ENCODE measurements at regions not wholly inside any gene's neighbourhood (a gene's known extent, or its start where the extent isn't known, plus 50 kb on each side); places are given as distances from the start of the nearest gene placed in this dataset.
"Not testable (repeated sequence)": the region's sequence is repeated elsewhere in the genome, so short reads cannot be mapped to it uniquely, and the experiment has no call there.

DNA sequence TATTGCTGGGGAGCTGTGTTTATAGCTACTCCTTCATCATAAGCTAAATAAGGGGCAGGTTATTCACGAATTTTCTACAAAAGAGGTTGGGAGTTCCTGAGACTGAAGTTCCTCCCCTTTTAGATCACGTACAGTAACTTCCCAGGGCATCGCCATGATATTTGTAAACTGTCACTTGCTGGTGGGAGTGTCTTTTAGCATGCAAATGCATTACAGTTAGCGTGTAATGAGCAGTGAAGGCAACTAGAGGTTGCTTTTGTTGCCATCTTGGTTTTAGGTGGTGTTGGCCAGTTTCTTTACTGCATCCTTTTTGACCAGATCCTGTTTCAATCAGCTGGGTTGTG is 64.4 kb downstream of the IL12A start:
- Mint-ChIP-seq H3K9me3 (ENCODE audit: low read depth) (no peaks in the 10 kb centered on the region), H3K4me3 (ENCODE audit: low read depth) (no peak overlapping the region), H3K36me3 (ENCODE audit: insufficient read depth) (no peaks in the 10 kb centered on the region), H3K4me1 (ENCODE audit: low read depth) (peaks cover 4% of the 10 kb centered on the region), H3K27me3 (no peaks in the 10 kb centered on the region), H3K27ac (no peak overlapping the region)
- DNase-seq (ENCODE audit: low spot score, unreplicated experiment), result no peak
- TF ChIP-seq, protein P1, sequence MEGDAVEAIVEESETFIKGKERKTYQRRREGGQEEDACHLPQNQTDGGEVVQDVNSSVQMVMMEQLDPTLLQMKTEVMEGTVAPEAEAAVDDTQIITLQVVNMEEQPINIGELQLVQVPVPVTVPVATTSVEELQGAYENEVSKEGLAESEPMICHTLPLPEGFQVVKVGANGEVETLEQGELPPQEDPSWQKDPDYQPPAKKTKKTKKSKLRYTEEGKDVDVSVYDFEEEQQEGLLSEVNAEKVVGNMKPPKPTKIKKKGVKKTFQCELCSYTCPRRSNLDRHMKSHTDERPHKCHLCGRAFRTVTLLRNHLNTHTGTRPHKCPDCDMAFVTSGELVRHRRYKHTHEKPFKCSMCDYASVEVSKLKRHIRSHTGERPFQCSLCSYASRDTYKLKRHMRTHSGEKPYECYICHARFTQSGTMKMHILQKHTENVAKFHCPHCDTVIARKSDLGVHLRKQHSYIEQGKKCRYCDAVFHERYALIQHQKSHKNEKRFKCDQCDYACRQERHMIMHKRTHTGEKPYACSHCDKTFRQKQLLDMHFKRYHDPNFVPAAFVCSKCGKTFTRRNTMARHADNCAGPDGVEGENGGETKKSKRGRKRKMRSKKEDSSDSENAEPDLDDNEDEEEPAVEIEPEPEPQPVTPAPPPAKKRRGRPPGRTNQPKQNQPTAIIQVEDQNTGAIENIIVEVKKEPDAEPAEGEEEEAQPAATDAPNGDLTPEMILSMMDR (IDR thresholded peaks at IDR 0.05; ENCODE audit: unreplicated experiment), result no peak

- not testable (repeated sequence) for DNase-seq (ENCODE audit: low spot score, unreplicated experiment); H3K4me3 Mint-ChIP-seq (ENCODE audit: low read depth); H3K9me3 Mint-ChIP-seq (ENCODE audit: low read depth); H3K4me1 Mint-ChIP-seq (ENCODE audit: low read depth); H3K27ac Mint-ChIP-seq; H3K36me3 Mint-ChIP-seq (ENCODE audit: insufficient read depth); H3K27me3 Mint-ChIP-seq
These were observed 66.2 kb downstream of the IL12A start for GRCh38 chr3:160054862-160055261.

GRCh38 chr3:160055659-160056058 is 67.0 kb downstream of the IL12A start:
- no peak for DNase-seq (ENCODE audit: low spot score, unreplicated experiment)
- TF ChIP-seq, protein P1 (IDR thresholded peaks at IDR 0.05; ENCODE audit: unreplicated experiment), result no peak
- H3K4me1 Mint-ChIP-seq (ENCODE audit: low read depth), result peaks cover 4% of the 10 kb centered on the region
- peaks cover 4% of the 10 kb centered on the region for H3K27me3 Mint-ChIP-seq
- no peak overlapping the region for H3K27ac Mint-ChIP-seq
- H3K36me3 Mint-ChIP-seq (ENCODE audit: insufficient read depth), result no peaks in the 10 kb centered on the region
- H3K9me3 Mint-ChIP-seq (ENCODE audit: low read depth), result no peaks in the 10 kb centered on the region
- no peak overlapping the region for H3K4me3 Mint-ChIP-seq (ENCODE audit: low read depth)

GRCh38 chr3:160057331-160057730 is 68.7 kb downstream of the IL12A start:
- Mint-ChIP-seq H3K4me3 (ENCODE audit: low read depth) (no peak overlapping the region), H3K4me1 (ENCODE audit: low read depth) (peaks cover 4% of the 10 kb centered on the region), H3K27me3 (peaks cover 4% of the 10 kb centered on the region), H3K36me3 (ENCODE audit: insufficient read depth) (no peaks in the 10 kb centered on the region), H3K9me3 (ENCODE audit: low read depth) (peaks cover 4% of the 10 kb centered on the region), H3K27ac (no peak overlapping the region)
- no peak for DNase-seq (ENCODE audit: low spot score, unreplicated experiment)
- TF ChIP-seq, protein P1 (IDR thresholded peaks at IDR 0.05; ENCODE audit: unreplicated experiment), result no peak

- H3K9me3 Mint-ChIP-seq (ENCODE audit: low read depth), result peaks cover 4% of the 10 kb centered on the region
- no peaks in the 10 kb centered on the region for H3K4me1 Mint-ChIP-seq (ENCODE audit: low read depth)
- H3K4me3 Mint-ChIP-seq (ENCODE audit: low read depth), result no peak overlapping the region
- no peaks in the 10 kb centered on the region for H3K36me3 Mint-ChIP-seq (ENCODE audit: insufficient read depth)
- H3K27ac Mint-ChIP-seq, result no peak overlapping the region
- no peak for DNase-seq (ENCODE audit: low spot score, unreplicated experiment)
- peaks cover 4% of the 10 kb centered on the region for H3K27me3 Mint-ChIP-seq
- TF ChIP-seq, protein P1 (IDR thresholded peaks at IDR 0.05; ENCODE audit: unreplicated experiment), result no peak
These were observed 71.9 kb downstream of the IL12A start for GRCh38 chr3:160060409-160061027.

DNA sequence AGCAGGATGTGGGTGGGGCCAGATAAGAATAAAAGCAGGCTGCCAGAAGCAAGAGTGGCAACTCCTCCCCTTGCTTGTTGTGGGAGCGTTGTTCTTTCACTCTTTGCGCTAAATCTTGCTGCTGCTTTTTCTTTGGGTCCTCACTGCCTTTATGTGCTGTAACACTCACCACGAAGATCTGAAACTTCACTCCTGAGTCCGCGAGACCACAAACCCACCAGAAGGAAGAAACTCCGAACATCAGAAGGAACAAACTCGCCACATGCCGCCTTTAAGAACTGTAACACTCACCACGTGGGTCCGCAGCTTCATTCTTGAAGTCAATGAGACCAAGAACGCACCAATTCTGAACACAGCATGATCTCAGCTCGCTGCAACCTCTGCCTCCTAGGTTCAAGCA is 72.9 kb downstream of the IL12A start:
- Mint-ChIP-seq H3K27me3 (peaks cover 4% of the 10 kb centered on the region), H3K4me1 (ENCODE audit: low read depth) (no peaks in the 10 kb centered on the region), H3K9me3 (ENCODE audit: low read depth) (peaks cover 4% of the 10 kb centered on the region), H3K4me3 (ENCODE audit: low read depth) (no peak overlapping the region), H3K27ac (no peak overlapping the region), H3K36me3 (ENCODE audit: insufficient read depth) (no peaks in the 10 kb centered on the region)
- TF ChIP-seq, protein P1 (IDR thresholded peaks at IDR 0.05; ENCODE audit: unreplicated experiment), result no peak
- DNase-seq (ENCODE audit: low spot score, unreplicated experiment), result no peak
